Breast epithelium (tissue), 4 donors: ENCODE measurements at regions not wholly inside any gene's neighbourhood (a gene's known extent, or its start where the extent isn't known, plus 50 kb on each side); places are given as distances from the start of the nearest gene placed in this dataset.
A peak's percentile ranks its signal among the peaks of the same experiment; 100 is the strongest.

ENCODE experiments used
- DNase-seq, 2 donors: peaks; one replicate each; pipeline ENCODE4 v3.0.0-alpha.2; 2019; ENCODE audit warnings: low spot score in 2 of 2
- H3K27ac ChIP-seq, 2 donors: fragments of 200-600 bp; sonication (generic) in 1 of 2; one replicate each; pipeline ENCODE4 v1.5.1; 2016 to 2019; ENCODE audit warnings: mild to moderate bottlenecking in 1 of 2
- H3K27me3 ChIP-seq, 2 donors: fragments of 200-600 bp; sonication (generic) in 1 of 2; one replicate each; pipeline versions ENCODE4 v1.5.1 to v1.6.0; 2017 to 2019; ENCODE audit warnings: control low read depth in 1 of 2, mild to moderate bottlenecking in 1 of 2
- H3K36me3 ChIP-seq: fragments of 200-600 bp; one replicate; pipeline ENCODE4 v1.5.1; 2019
- H3K4me1 ChIP-seq, 2 donors: fragments of 200-600 bp; sonication (generic); one replicate each; pipeline ENCODE4 v1.5.1; 2016 to 2019; ENCODE audit warnings: control low read depth in 1 of 2
- H3K4me3 ChIP-seq, 3 donors: fragments of 200-600 bp; sonication (generic); 1 replicate in 2 of 3; 2 replicates in 1 of 3; pipeline ENCODE4 v1.5.1; 2016 to 2019; ENCODE audit warnings: mild to moderate bottlenecking in 3 of 3, moderate library complexity in 2 of 3
- H3K9me3 ChIP-seq, 2 donors: fragments of 200-600 bp; sonication (generic) in 1 of 2; one replicate each; pipeline ENCODE4 v1.5.1; 2016 to 2019; ENCODE audit warnings: control low read depth in 1 of 2
- POLR2A ChIP-seq: fragments of 450-650 bp; IDR thresholded peaks from one replicate; pipeline ENCODE4 v1.6.1; 2016; ENCODE audit warnings: antibody characterized with exemption, mild to moderate bottlenecking, moderate library complexity
- POLR2AphosphoS5 ChIP-seq, 3 donors: sonication (generic); formaldehyde crosslinking; IDR thresholded peaks; one replicate each; pipeline ENCODE4 v1.6.1; 2017; ENCODE audit warnings: antibody characterized with exemption in 3 of 3
- intact Hi-C: fragments of 100-400 bp; cut with DNase I; formaldehyde crosslinking; loops from one replicate; pipeline ENCODE4 v1.15.1; 2023; ENCODE audit warnings: low total_unique reads
- TF ChIP-seq, protein P1 (sequence below), 3 donors: fragments of 450-650 bp; IDR thresholded peaks; one replicate each; pipeline ENCODE4 v1.5.1; 2016 to 2017; ENCODE audit warnings: antibody characterized with exemption in 3 of 3, mild to moderate bottlenecking in 3 of 3, moderate library complexity in 3 of 3

GRCh38 chr2:72051971-72052505 is 95.6 kb downstream of the CYP26B1 start:
- intact Hi-C loops = no loop called here
- no peaks in the 10 kb centered on the region for H3K36me3 ChIP-seq
- peaks cover 0 to 3% of the 10 kb centered on the region in 2 donors for H3K9me3 ChIP-seq

DNA sequence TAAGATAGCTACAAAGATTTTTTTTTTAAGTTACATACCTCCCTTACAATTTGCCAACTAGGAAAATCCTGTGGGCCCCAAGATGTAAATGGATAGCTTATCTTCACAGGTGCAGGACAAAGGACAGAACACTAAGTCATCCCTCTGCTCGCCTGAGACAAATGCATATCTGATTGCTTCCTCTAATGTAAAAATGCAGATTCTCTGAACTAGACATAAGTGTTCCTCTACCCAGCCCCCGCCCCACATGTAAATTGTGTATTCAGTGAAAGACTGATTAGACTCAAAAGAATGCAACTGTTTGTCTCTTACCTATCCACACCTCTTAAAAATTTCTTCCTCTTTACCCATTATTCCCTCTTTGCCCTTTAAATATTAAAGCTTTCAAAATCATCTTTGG is 96.5 kb downstream of the CYP26B1 start:
- DNase-seq = no peak
- H3K9me3 ChIP-seq = peaks cover 0 to 3% of the 10 kb centered on the region in 2 donors
- H3K27ac ChIP-seq = no peak overlapping the region
- TF ChIP-seq POLR2AphosphoS5 (IDR thresholded peaks at IDR 0.05) (no peak), POLR2A (no peak)
- TF ChIP-seq, protein P1, sequence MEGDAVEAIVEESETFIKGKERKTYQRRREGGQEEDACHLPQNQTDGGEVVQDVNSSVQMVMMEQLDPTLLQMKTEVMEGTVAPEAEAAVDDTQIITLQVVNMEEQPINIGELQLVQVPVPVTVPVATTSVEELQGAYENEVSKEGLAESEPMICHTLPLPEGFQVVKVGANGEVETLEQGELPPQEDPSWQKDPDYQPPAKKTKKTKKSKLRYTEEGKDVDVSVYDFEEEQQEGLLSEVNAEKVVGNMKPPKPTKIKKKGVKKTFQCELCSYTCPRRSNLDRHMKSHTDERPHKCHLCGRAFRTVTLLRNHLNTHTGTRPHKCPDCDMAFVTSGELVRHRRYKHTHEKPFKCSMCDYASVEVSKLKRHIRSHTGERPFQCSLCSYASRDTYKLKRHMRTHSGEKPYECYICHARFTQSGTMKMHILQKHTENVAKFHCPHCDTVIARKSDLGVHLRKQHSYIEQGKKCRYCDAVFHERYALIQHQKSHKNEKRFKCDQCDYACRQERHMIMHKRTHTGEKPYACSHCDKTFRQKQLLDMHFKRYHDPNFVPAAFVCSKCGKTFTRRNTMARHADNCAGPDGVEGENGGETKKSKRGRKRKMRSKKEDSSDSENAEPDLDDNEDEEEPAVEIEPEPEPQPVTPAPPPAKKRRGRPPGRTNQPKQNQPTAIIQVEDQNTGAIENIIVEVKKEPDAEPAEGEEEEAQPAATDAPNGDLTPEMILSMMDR (IDR thresholded peaks at IDR 0.05) = no peak
- intact Hi-C loops = no loop called here
- no peaks in the 10 kb centered on the region for H3K36me3 ChIP-seq
- H3K4me3 ChIP-seq = no peak overlapping the region
- no peaks in the 10 kb centered on the region for H3K4me1 ChIP-seq
- no peaks in the 10 kb centered on the region for H3K27me3 ChIP-seq

More at GRCh38 chr2:72051971-72052505, 95.6 kb downstream of the CYP26B1 start:
- Histone ChIP-seq H3K27me3 (no peaks in the 10 kb centered on the region), H3K27ac (peak overlapping the region in 1 of 2 donors; percentile 3), H3K4me1 (no peaks in the 10 kb centered on the region), H3K4me3 (no peak overlapping the region)
- TF ChIP-seq POLR2A (no peak), POLR2AphosphoS5 (IDR thresholded peaks at IDR 0.05) (no peak)
- TF ChIP-seq, protein P1 (IDR thresholded peaks at IDR 0.05) = no peak
- no peak for DNase-seq

- intact Hi-C loops = no loop called here
- Histone ChIP-seq H3K36me3 (no peaks in the 10 kb centered on the region), H3K9me3 (peaks cover 0 to 3% of the 10 kb centered on the region in 2 donors), H3K4me3 (no peak overlapping the region), H3K4me1 (no peaks in the 10 kb centered on the region), H3K27ac (no peak overlapping the region), H3K27me3 (no peaks in the 10 kb centered on the region)
- DNase-seq = no peak
- TF ChIP-seq POLR2AphosphoS5 (IDR thresholded peaks at IDR 0.05) (no peak), POLR2A (no peak)
- TF ChIP-seq, protein P1 (IDR thresholded peaks at IDR 0.05) = no peak
Measured at GRCh38 chr2:72050734-72051133, 96.9 kb downstream of the CYP26B1 start.

GRCh38 chr2:72048881-72049477 is 98.7 kb downstream of the CYP26B1 start:
- Histone ChIP-seq H3K27me3 (no peaks in the 10 kb centered on the region), H3K27ac (no peak overlapping the region), H3K4me3 (no peak overlapping the region), H3K9me3 (peaks cover 9 to 11% of the 10 kb centered on the region in 2 donors), H3K36me3 (no peaks in the 10 kb centered on the region), H3K4me1 (no peaks in the 10 kb centered on the region)
- intact Hi-C loops = no loop called here
- no peak for DNase-seq
- no peak for TF ChIP-seq POLR2AphosphoS5 (IDR thresholded peaks at IDR 0.05)
- TF ChIP-seq POLR2A = no peak
- TF ChIP-seq, protein P1 (IDR thresholded peaks at IDR 0.05) = no peak

- no peak overlapping the region for H3K27ac ChIP-seq
- H3K36me3 ChIP-seq = no peaks in the 10 kb centered on the region
- H3K4me3 ChIP-seq = no peak overlapping the region
- no peak for DNase-seq
- H3K27me3 ChIP-seq = no peaks in the 10 kb centered on the region
- intact Hi-C loops = no loop called here
- no peaks in the 10 kb centered on the region for H3K4me1 ChIP-seq
- TF ChIP-seq POLR2AphosphoS5 (IDR thresholded peaks at IDR 0.05) = no peak
- TF ChIP-seq, protein P1 (IDR thresholded peaks at IDR 0.05) = no peak
- no peak for TF ChIP-seq POLR2A
- peaks cover 11 to 16% of the 10 kb centered on the region in 2 donors for H3K9me3 ChIP-seq
Measured at GRCh38 chr2:72043985-72044384, 103.7 kb downstream of the CYP26B1 start.
